IMR-90 (cell line): ENCODE measurements at regions not wholly inside any gene's neighbourhood (a gene's known extent, or its start where the extent isn't known, plus 50 kb on each side); places are given as distances from the start of the nearest gene placed in this dataset.

Experiments
- ATAC-seq: fragments of 200-7000 bp; cut with Tn5 transposase; 2 replicates; pipeline ENCODE4 v1.9.1; 2020; ENCODE audit warnings: low read depth, mild to moderate bottlenecking, moderate library complexity
- BruUV-seq: library from RNA; stranded (reverse); fragments of 400-500 nt; replicated peaks from 2 replicates; lab custom pipeline; 2021; lab: Mats Ljungman, UMichigan
- CTCF ChIA-PET: fragments of 300-600 bp; formaldehyde crosslinking; extraction: SDS; loops from one replicate; lab custom pipeline; 2021; ENCODE audit warnings: antibody characterized with exemption; lab: Yijun Ruan, JAX
- POLR2A ChIA-PET: fragments of 300-600 bp; sonication (Branson Sonifier 250); formaldehyde crosslinking; loops from one replicate; lab custom pipeline; 2022; ENCODE audit warnings: antibody characterized with exemption; ENCODE audit not compliant: unreplicated experiment; lab: Charles Lee
- DNase-seq: peaks from one replicate; pipeline ENCODE4 v3.0.0; 2013
- H2AFZ ChIP-seq: replicated peaks from 2 replicates; pipeline ENCODE3; 2013; ENCODE audit warnings: low read length, mild to moderate bottlenecking; ENCODE audit not compliant: poor library complexity
- H2AK5ac ChIP-seq: 2 replicates; pipeline ENCODE4 v1.6.1; 2013; ENCODE audit warnings: low read depth, low read length, inconsistent platforms
- H2AK9ac ChIP-seq: replicated peaks from 2 replicates; pipeline ENCODE3; 2013; ENCODE audit warnings: mild to moderate bottlenecking, low read depth, low read length, moderate library complexity; ENCODE audit not compliant: poor library complexity
- H2BK120ac ChIP-seq: 2 replicates; pipeline ENCODE4 v1.6.1; 2013; ENCODE audit warnings: low read depth, low read length, inconsistent platforms
- H2BK15ac ChIP-seq: 3 replicates; pipeline ENCODE4 v1.6.1; 2013; ENCODE audit warnings: low read depth, low read length, inconsistent platforms
- H2BK20ac ChIP-seq: 2 replicates; pipeline ENCODE4 v1.6.1; 2013; ENCODE audit warnings: low read depth, mild to moderate bottlenecking, inconsistent platforms, low read length, moderate library complexity
- H2BK5ac ChIP-seq: 2 replicates; pipeline ENCODE4 v1.6.1; 2013; ENCODE audit warnings: mild to moderate bottlenecking, low read depth, low read length, inconsistent platforms; ENCODE audit not compliant: poor library complexity, severe bottlenecking
- H3K14ac ChIP-seq: replicated peaks from 2 replicates; pipeline ENCODE4 v1.6.1; 2013; ENCODE audit warnings: low read depth, low read length, inconsistent platforms
- H3K18ac ChIP-seq: 2 replicates; pipeline ENCODE4 v1.6.1; 2013; ENCODE audit warnings: low read depth, low read length, control low read depth
- H3K23ac ChIP-seq: 2 replicates; pipeline ENCODE4 v1.6.1; 2013; ENCODE audit warnings: low read depth, low read length, inconsistent platforms
- H3K27ac ChIP-seq: 2 replicates; pipeline ENCODE4 v1.5.1; 2013; ENCODE audit warnings: mild to moderate bottlenecking, control low read depth, low read length; ENCODE audit not compliant: insufficient read depth
- H3K27me3 ChIP-seq: 2 replicates; pipeline ENCODE4 v1.6.1; 2013; ENCODE audit warnings: low read length; ENCODE audit not compliant: control insufficient read depth, insufficient read depth
- H3K36me3 ChIP-seq: 2 replicates; pipeline ENCODE4 v1.6.1; 2013; ENCODE audit warnings: low read length, mixed read lengths; ENCODE audit not compliant: control insufficient read depth, insufficient read depth
- H3K4ac ChIP-seq: 2 replicates; pipeline ENCODE4 v1.6.1; 2013; ENCODE audit warnings: low read depth, low read length, inconsistent platforms
- H3K4me1 ChIP-seq: 2 replicates; pipeline ENCODE4 v1.6.1; 2013; ENCODE audit warnings: low read length, mixed read lengths; ENCODE audit not compliant: control insufficient read depth, insufficient read depth
- H3K4me2 ChIP-seq: 2 replicates; pipeline ENCODE4 v1.6.1; 2013; ENCODE audit warnings: low read depth, mild to moderate bottlenecking, control low read depth, low read length, moderate library complexity
- H3K4me3 ChIP-seq: 2 replicates; pipeline ENCODE4 v1.5.1; 2013; ENCODE audit warnings: low read depth, mild to moderate bottlenecking, control low read depth, low read length, moderate library complexity; ENCODE audit not compliant: insufficient read depth
- H3K56ac ChIP-seq: 2 replicates; pipeline ENCODE4 v1.6.1; 2013; ENCODE audit warnings: low read length, inconsistent platforms; ENCODE audit not compliant: insufficient read depth; ENCODE audit errors: extremely low read depth
- H3K79me1 ChIP-seq, 2 experiments: 2 replicates each; pipeline ENCODE4 v1.6.1; 2013; ENCODE audit warnings: low read length in 2 of 2, inconsistent platforms in 1 of 2, low read depth in 1 of 2
- H3K9ac ChIP-seq: 2 replicates; pipeline ENCODE4 v1.6.1; 2013; ENCODE audit warnings: low read depth, low read length, control low read depth
- H3K9me1 ChIP-seq: 2 replicates; pipeline ENCODE4 v1.6.1; 2013; ENCODE audit warnings: low read length, inconsistent platforms; ENCODE audit not compliant: insufficient read depth
- H3K9me3 ChIP-seq: 2 replicates; pipeline ENCODE4 v1.6.1; 2013; ENCODE audit warnings: low read length; ENCODE audit not compliant: control insufficient read depth, insufficient read depth
- H4K20me1 ChIP-seq: 2 replicates; pipeline ENCODE4 v1.6.1; 2013; ENCODE audit warnings: low read length, inconsistent platforms; ENCODE audit not compliant: insufficient read depth
- H4K5ac ChIP-seq: 2 replicates; pipeline ENCODE4 v1.6.1; 2013; ENCODE audit warnings: mild to moderate bottlenecking, low read depth, low read length, control low read depth
- H4K8ac ChIP-seq, 2 experiments: 2 replicates each; pipeline ENCODE4 v1.6.1; 2013; ENCODE audit warnings: low read depth in 2 of 2, low read length in 2 of 2, control low read depth in 1 of 2, inconsistent platforms in 1 of 2
- H4K91ac ChIP-seq: 2 replicates; pipeline ENCODE4 v1.6.1; 2013; ENCODE audit warnings: low read depth, low read length, inconsistent platforms; ENCODE audit not compliant: insufficient read depth
- CEBPB ChIP-seq: IDR thresholded peaks from 2 replicates; pipeline ENCODE4 v1.6.1; 2012; ENCODE audit warnings: low read depth, low read length, improper control_type of control experiment
- CTCF ChIP-seq: conservative IDR thresholded peaks from 2 replicates; pipeline ENCODE4 v1.5.1; 2012; ENCODE audit warnings: mild to moderate bottlenecking, low read depth, low read length, improper control_type of control experiment
- FOS ChIP-seq: fragments of 150-350 bp; IDR thresholded peaks from 2 replicates; pipeline ENCODE4 v1.6.1; 2016; ENCODE audit warnings: low read depth, low read length
- MAZ ChIP-seq: IDR thresholded peaks from 2 replicates; pipeline ENCODE4 v1.6.1; 2012; ENCODE audit warnings: low read depth, mild to moderate bottlenecking, low read length, improper control_type of control experiment, moderate library complexity, borderline replicate concordance
- NFE2L2 ChIP-seq: fragments of 150-350 bp; IDR thresholded peaks from 2 replicates; pipeline ENCODE4 v1.6.1; 2016; ENCODE audit warnings: low read depth, mild to moderate bottlenecking, low read length
- RAD21 ChIP-seq: IDR thresholded peaks from 2 replicates; pipeline ENCODE4 v1.6.1; 2012; ENCODE audit warnings: low read length, improper control_type of control experiment
- RFX5 ChIP-seq: IDR thresholded peaks from 2 replicates; pipeline ENCODE4 v1.8.0; 2012; ENCODE audit warnings: low read depth, mild to moderate bottlenecking, low read length, moderate library complexity
- USF2 ChIP-seq: fragments of 150-350 bp; IDR thresholded peaks from 2 replicates; pipeline ENCODE4 v1.6.1; 2017; ENCODE audit warnings: mild to moderate bottlenecking, antibody characterized with exemption, low read length, low read depth
- WGBS, 2 experiments: methylation state at CpG; one replicate each; pipeline versions ENCODE4 v1.1.5 to v1.1.7; 2013; ENCODE audit warnings: missing lambda C conversion rate in 2 of 2; ENCODE audit not compliant: insufficient read length in 1 of 2; ENCODE audit errors: extremely low coverage in 2 of 2; 5-methylcytosine and 5-hydroxymethylcytosine counted together
- dilution Hi-C: fragments of 300-500 bp; cut with HindIII; formaldehyde crosslinking; loops from one replicate; pipeline ENCODE4 v1.14.3; 2018; ENCODE audit warnings: low sequenced_read_pairs; ENCODE audit not compliant: unreplicated experiment
- in situ Hi-C: fragments of 300-500 bp; cut with MboI; formaldehyde crosslinking; loops from 3 replicates; pipeline ENCODE4 v1.14.3; 2019; ENCODE audit warnings: low sequenced_read_pairs, inconsistent platforms, mixed read lengths
- intact Hi-C: fragments of 100-400 bp; cut with micrococcal nuclease; formaldehyde crosslinking; loops from 2 replicates; pipeline ENCODE4 v1.10.0; 2022

- Histone ChIP-seq H4K5ac (no peak overlapping the region), H3K14ac (no peak overlapping the region), H2BK120ac (no peak overlapping the region), H3K27me3 (no peaks in the 10 kb centered on the region), H3K56ac (no peak overlapping the region), H3K4me3 (no peak overlapping the region), H3K9ac (no peak overlapping the region), H2BK5ac (no peak overlapping the region), H2AK5ac (no peak overlapping the region), H3K36me3 (no peaks in the 10 kb centered on the region), H3K4ac (no peak overlapping the region), H4K20me1 (no peaks in the 10 kb centered on the region), H2BK20ac (no peak overlapping the region), H3K9me1 (no peaks in the 10 kb centered on the region), H2AFZ (no peak overlapping the region), H3K9me3 (no peaks in the 10 kb centered on the region), H3K27ac (no peak overlapping the region), H4K91ac (no peak overlapping the region), H3K23ac (no peak overlapping the region), H2AK9ac (no peak overlapping the region), H3K4me1 (no peaks in the 10 kb centered on the region), H3K4me2 (no peak overlapping the region), H2BK15ac (no peak overlapping the region), H3K18ac (no peak overlapping the region), H4K8ac (no peak overlapping the region), H3K79me1 (no peaks in the 10 kb centered on the region)
- ATAC-seq (no peak), DNase-seq (no peak)
- no CpG with 5 or more reads among the region's 3 CpGs for WGBS, 2 experiments
- ChIA-PET POLR2A (no interaction called here), CTCF (no interaction called here)
- intact Hi-C loops (no loop called here), in situ Hi-C loops (no loop called here), dilution Hi-C loops (no loop called here)
- TF ChIP-seq NFE2L2 = no peak
- TF ChIP-seq RAD21 = no peak
- TF ChIP-seq USF2 = no peak
- TF ChIP-seq MAZ = no peak
- no peak for TF ChIP-seq CTCF
- no peak for TF ChIP-seq CEBPB
- no peak for TF ChIP-seq RFX5
- no peak for TF ChIP-seq FOS
- BruUV-seq = no TSS peak
These were observed 1235.5 kb downstream of the ROBO2 start for GRCh38 chr3:78275420-78275852.
